Stimulated activated CD4-positive, alpha-beta T cell treated with anti-CD3 and anti-CD28 coated beads, Interleukin-12 subunit alpha, Interleukin-12 subunit beta, amount 100 ng/mL, for 4 hours (primary cell): ENCODE measurements at regions not wholly inside any gene's neighbourhood (a gene's known extent, or its start where the extent isn't known, plus 50 kb on each side); places are given as distances from the start of the nearest gene placed in this dataset.
"Not testable (repeated sequence)": the region's sequence is repeated elsewhere in the genome, so short reads cannot be mapped to it uniquely, and the experiment has no call there.

Experiments used
- DNase-seq: peaks from one replicate; pipeline ENCODE4 v3.0.0-alpha.2; 2020

- no peak for DNase-seq
Measured at GRCh38 chr2:8508766-8509165, 173.1 kb upstream of the ID2 start.

DNA sequence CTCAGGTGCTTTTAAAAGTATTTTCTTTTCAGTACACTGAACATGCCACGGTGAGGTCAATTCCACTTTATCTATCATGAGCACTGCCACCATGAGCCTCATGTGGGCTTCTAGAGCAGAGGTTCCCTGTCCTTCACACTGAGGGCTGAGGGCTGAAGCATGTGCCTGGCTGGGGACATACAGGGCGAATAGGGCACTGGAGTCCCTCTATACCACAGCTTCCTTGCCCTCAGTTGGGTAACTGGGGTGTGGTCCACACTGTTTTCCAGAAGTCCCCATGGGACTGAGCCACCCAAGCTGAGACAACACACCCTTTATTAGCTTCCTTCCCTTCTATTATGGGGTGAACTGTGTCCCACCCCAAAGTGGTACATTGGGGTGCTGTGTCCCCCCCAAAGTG, 172.2 kb upstream of the ID2 start:
- no peak for DNase-seq

DNA sequence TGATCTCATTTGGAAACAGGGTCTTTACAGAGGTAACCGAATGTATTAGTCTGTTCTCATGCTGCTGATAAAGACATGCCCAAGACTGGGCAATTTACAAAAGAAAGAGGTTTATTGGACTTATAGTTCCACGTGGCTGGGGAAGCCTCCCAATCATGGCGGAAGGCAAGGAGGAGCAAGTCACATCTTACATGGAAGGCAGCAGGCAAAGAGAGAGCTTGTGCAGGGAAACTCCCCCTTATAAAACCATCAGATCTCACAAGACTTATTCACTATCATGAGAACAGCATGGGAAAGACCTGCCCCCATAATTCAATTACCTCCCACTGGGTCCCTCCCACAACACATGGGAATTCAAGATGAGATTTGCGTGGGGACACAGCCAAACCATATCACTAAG, 171.8 kb upstream of the ID2 start:
- DNase-seq: not testable (repeated sequence)

DNA sequence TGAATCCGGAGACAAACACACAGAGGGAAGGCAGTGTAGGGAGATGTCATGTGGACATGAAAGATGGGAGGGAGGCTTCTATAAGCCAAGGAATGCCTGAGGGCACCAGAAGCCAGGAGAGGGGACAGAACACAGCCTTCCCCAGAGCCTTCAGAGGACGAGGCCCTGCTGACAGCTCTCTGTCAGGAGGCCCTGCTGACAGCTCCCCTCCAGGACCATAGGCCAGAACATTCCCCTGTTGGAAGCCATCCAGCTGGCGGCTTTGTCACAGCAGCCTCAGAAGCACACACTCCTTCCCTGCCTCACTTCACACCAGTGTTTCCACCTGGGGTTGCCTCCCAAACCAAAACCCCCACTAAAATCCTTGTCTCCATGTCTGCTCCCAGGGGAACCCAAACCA, 171.3 kb upstream of the ID2 start:
- DNase-seq: no peak

DNA sequence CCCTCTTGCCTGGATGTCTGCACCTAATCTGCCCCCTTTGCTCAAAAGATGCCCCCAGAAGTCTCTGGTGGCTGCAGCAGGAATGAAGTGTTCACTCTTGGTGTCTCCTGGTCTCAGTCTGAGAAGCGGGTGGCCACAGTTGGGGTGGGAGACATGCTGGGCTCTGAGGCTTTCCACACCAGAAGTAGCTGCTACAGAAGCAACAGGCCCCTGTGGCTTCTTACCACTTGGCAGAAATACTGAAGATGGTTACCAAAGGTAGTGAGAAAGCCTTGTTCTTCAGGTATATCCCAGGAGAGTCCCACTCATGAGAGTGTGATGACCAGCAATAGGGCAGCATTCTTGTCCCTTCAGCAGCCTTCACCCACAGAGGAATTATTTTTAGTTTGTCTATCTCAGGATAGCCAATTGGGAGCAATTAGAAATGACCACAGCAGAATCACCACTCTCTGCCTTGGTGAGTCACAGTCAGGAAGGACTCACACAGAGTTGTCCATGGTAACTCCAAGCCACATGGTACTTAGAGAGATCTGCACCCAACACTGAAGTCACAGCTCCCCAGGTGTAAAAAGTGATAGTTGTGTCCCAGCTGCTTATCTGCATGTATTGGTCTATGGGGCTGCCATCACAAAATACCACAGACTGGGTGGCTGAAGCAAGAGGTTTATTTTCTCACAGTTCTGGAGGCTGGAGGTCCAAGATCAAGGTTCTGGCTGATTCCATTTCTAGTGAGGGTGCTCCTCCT, 169.8 kb upstream of the ID2 start:
- DNase-seq: no peak

DNA sequence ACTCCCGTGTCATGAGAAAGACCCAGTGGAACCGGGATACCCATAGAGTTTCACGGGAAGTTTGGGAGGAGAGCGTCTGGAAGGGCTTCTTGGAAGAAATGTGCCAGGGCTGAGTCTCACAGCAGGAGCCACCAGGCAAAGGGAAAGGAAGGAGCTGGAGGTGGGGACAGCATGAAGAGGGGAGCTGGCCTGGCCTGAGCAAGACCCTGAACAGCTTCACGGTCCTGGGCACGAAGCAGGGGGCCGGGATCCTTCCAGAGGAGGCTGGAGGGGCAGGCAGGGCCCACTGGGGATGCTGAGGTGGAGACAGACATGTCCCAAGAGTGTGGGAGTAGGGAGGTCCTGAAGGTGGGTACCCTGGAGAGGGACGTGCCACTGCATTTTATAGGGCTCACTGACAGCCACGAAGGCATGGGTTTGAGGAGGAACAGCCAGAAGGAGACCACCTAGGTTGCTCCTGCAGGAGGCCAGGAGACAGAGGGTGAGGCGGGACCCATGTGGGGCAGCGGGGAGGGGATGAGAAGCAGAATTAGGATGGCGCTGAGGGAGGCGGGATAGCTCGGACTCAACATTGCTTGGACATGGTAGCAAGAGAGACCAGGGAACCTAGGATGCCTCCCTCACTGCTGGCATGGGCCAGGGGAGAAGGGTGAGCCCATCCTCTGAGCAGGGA, 168.1 kb upstream of the ID2 start:
- no peak for DNase-seq

GRCh38 chr2:8514274-8514662, 167.6 kb upstream of the ID2 start:
- no peak for DNase-seq

DNA sequence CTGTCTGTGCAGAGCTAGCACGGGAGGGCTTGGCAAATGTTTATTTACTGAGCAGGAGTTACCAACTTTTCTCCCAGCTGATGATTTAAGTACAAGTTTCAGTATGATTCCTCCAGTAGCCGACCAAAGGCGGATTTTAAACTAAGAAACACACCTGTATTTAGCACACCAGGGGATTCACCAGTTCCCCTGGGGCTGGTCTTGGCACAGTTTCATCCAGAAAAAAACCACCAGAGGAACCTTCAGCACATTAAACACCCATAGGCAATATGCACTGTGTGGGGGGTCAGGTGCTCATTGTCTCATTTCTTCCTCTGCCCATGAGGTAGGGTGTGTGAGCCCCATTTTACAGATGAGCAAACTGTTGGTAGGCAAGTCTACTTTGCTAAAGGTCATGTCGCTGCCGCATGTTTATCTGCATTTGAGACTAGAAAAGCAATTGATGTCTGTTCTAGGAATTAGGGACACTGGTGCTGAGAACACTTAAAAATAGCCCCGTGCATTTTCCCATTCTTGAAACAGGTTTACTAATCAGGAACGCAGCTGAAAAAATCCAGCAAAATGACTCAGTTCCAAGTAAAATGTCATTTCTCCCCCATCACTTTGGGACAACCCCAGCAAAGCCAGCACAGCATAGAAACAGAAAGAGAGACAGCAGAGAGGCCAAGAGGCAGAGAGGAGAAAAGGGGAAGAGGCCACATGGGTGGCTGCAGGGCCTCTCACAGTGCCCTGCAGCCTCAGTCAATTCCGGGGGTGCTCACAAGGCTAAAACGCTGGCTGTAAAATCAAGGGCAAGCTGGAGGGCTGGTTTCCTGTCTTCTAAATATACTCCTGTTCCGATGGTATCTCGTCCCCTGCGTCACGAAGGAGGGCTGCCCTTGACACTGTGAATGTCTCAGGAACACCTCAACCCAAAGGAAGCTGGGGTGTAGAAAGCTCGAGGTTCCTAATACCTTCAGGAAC, 166.8 kb upstream of the ID2 start:
- peak; percentile 47 for DNase-seq

- peak; percentile 17 for DNase-seq
Measured at GRCh38 chr2:8515864-8516533, 165.9 kb upstream of the ID2 start.

GRCh38 chr2:8517850-8518498, 163.9 kb upstream of the ID2 start:
- DNase-seq: no peak

- DNase-seq: no peak
Measured at GRCh38 chr2:8518979-8519668, 162.7 kb upstream of the ID2 start.

- DNase-seq: no peak
Measured at GRCh38 chr2:8520791-8521344, 161.0 kb upstream of the ID2 start.

GRCh38 chr2:8522687-8523086, 159.2 kb upstream of the ID2 start:
- no peak for DNase-seq

DNA sequence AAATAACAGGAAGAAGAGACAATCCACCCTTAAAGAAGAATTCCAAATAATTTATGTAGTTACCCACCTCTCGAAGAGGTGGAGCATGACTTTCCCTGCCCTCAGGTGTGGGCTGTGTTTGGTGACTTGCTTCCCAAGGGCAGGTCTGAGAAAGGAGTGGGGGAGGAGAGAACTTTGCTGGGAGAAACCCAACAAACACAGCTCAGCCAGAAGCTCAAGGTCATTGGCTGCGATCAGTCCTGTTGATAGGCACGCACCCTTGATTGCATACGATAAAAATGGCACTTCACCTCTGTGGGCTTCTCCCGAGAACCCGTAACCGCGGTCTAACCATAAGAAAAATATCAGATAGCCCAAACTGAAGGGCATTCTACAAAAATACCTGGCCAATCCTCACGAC, 157.5 kb upstream of the ID2 start:
- DNase-seq: no peak

- DNase-seq: no peak
Measured at GRCh38 chr2:8524823-8525222, 157.0 kb upstream of the ID2 start.

- DNase-seq: no peak
Measured at GRCh38 chr2:8525236-8525581, 156.6 kb upstream of the ID2 start.

DNA sequence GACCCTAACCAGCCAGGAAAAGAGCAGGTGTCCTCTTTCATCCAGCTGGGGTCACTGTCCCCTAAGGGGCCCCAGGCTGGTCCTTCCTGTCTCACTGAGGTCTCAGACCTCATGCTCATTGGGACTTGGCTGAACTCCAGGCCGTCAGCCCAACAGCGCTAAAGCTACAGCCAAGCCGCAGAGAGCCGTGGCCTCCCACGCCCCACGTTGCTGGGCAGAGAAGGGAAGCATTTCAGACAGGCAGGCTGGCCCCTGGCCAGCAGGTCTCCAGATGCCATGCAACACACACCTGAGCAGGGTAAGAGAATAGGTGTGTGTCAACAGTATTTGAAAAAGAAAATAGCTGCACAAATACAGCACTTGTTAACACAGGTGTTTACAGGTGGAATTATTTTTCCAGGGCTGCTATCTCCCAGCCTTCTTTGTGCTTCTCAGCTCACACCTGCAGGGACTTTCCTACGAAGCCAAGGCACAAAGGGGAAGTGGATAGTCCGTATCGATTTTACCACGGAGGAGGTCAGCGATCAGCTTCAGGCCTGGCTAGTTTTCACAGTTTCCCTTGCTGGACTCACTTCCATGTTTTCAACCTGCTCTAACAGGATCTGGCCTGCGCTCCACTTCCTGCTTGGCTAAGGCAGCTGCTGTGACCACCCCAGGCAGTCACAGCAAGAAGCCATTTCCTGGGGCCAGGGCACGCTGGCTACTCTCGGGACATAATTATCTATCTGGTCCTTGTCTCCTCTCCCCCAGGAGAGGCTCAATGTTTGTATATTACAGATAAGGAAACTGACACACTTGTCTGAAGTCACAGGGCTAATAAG, 156.1 kb upstream of the ID2 start:
- DNase-seq: no peak

DNA sequence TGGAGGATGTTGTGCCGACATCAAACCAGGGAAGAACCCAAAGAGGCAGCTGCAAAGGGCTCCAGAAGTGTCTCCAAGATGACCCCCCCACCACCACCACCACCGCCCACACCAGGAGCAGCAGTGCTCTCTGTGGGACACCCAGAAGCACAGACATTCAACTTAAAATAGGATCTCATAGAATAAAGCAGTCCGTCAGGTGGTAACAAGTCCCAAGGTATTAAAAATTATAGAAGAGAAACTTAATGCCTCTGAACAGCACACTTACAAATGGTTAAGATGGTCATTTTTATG, 155.5 kb upstream of the ID2 start:
- no peak for DNase-seq

DNA sequence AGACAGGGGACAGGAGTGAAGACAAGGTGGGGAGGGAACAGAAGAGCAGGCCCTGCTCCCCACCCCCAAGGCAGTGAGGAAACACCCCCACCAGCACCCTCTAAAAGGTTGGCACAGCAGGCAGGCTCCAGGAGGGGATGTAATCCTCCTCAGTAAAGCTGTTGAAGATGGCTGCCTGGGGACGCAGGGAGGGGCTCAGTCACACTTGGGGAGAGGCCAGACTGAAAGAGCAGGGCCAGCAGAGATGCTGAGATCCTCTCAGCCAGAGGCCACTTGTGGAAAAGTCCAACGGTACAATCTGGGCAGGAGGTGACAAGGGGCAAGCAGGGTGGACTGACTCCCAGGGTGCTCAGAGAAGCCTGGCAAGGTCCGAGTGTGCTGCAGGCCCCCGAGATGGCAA, 154.8 kb upstream of the ID2 start:
- no peak for DNase-seq

DNA sequence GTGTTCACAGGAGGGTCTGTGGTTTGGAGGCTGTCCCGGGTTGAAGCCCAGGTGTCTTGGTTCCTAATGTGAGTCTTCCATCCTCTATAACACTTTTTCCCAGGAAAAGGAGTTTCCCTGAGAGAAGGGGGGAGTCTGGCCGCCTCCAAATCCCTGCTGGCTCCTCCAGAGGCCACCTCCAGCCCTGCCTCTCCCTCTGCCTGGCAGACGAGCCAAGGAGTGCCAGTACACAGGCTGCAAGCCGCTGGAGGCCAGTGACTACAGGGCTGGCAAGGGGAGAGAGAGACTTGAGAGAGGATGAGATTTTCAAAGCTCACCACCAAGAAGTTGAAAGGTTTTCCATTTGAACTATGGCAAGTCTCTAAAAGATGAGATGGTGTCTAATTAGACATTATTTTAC, 154.2 kb upstream of the ID2 start:
- DNase-seq: no peak

- no peak for DNase-seq
Measured at GRCh38 chr2:8528863-8529262, 153.0 kb upstream of the ID2 start.
